ENCODE measurements at regions not wholly inside any gene's neighbourhood (a gene's known extent, or its start where the extent isn't known, plus 50 kb on each side); places are given as distances from the start of the nearest gene placed in this dataset.
A peak's percentile ranks its signal among the peaks of the same experiment; 100 is the strongest.
"Not testable (repeated sequence)": the region's sequence is repeated elsewhere in the genome, so short reads cannot be mapped to it uniquely, and the experiment has no call there.

- no peak overlapping the region for H3K27ac Mint-ChIP-seq
Measured at GRCh38 chr14:103221781-103222358, 98.6 kb downstream of the TNFAIP2 start.

GRCh38 chr14:103223818-103224352 lies 100.6 kb downstream of the TNFAIP2 start:
- H3K9me3 Mint-ChIP-seq: no peaks in the 10 kb centered on the region
- DNase-seq (ENCODE audit: low spot score in 2 of 2) (no peak), ATAC-seq (no peak)
- no peak overlapping the region for H3K27ac Mint-ChIP-seq
- H3K36me3 Mint-ChIP-seq: no peaks in the 10 kb centered on the region

More at GRCh38 chr14:103221781-103222358, 98.6 kb downstream of the TNFAIP2 start:
- Mint-ChIP-seq H3K36me3 (no peaks in the 10 kb centered on the region), H3K9me3 (peaks cover 0 to 4% of the 10 kb centered on the region in 2 donors)
- ATAC-seq: no peak
- no peak for DNase-seq (ENCODE audit: low spot score in 2 of 2)

DNA sequence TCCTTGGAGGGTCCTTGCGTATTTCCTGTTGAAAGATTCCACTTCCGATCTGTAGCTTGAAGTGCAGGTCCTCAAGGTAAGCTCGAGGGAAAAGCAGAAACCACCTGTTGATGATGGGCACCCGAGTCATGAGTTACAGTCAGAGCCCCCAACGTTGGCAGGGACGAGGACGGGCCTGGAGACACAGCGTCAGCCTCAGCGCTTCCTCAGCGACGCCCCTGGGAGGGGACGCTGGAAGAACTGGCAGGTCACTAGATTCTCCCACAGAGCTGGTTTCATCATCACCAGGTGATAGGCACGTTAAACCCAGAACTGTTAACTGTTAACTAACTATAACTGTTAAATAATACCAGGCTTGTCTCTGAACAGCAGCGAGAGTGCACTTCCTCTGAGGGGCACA lies 101.8 kb downstream of the TNFAIP2 start:
- no peaks in the 10 kb centered on the region for H3K36me3 Mint-ChIP-seq
- no peak for ATAC-seq

GRCh38 chr14:103225476-103225875 lies 102.2 kb downstream of the TNFAIP2 start:
- H3K9me3 Mint-ChIP-seq: no peaks in the 10 kb centered on the region
- no peak overlapping the region for H3K27ac Mint-ChIP-seq
- DNase-seq (ENCODE audit: low spot score in 2 of 2) (no peak), ATAC-seq (no peak)
- no peaks in the 10 kb centered on the region for H3K36me3 Mint-ChIP-seq

More for the DNA sequence above, 101.8 kb downstream of the TNFAIP2 start:
- no peak for DNase-seq (ENCODE audit: low spot score in 2 of 2)
- no peak overlapping the region for H3K27ac Mint-ChIP-seq
- no peaks in the 10 kb centered on the region for H3K9me3 Mint-ChIP-seq

GRCh38 chr14:103227094-103227768 lies 104.0 kb downstream of the TNFAIP2 start:
- Mint-ChIP-seq H3K9me3 (no peaks in the 10 kb centered on the region), H3K27ac (peak overlapping the region in 1 of 2 donors; percentile 17), H3K36me3 (no peaks in the 10 kb centered on the region)
- DNase-seq (ENCODE audit: low spot score in 2 of 2) (no peak), ATAC-seq (no peak)

DNA sequence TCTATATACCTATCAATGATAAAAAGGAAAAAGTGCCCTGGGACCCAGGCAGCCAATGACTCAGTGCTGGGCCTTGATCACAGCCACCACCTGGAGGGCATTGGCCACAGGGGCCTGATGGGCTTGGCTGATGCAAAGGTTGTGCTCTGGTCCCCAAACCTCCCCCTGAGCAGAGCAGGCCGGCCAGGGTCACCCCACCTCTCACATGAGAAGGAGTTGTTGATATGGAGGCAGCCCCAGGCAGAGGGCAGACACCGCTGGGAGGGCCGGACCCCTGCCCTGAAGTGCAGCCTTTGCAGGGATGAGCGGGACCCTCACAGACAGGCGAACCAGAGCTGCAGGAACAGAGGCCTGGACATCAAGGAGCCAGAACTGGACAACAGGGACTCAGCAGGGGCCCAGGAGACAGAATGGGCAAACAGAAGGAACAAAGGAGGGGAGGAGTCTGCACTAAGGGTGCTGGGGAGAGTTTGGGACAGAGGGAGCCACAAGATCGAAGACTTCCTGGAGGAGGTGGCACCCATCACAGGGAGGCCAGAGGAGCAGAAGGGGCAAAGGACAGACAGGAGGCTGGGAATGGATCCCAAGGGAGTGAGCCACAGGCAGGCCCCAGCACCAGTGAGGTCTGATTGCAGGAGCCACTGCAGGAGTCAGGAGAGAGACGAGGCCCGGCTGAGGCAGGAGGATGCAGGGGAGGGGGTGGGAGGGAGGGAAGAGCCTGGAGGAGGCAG lies 105.0 kb downstream of the TNFAIP2 start:
- no peaks in the 10 kb centered on the region for H3K9me3 Mint-ChIP-seq
- DNase-seq (ENCODE audit: low spot score in 2 of 2): no peak
- no peaks in the 10 kb centered on the region for H3K36me3 Mint-ChIP-seq
- no peak for ATAC-seq
- no peak overlapping the region for H3K27ac Mint-ChIP-seq

GRCh38 chr14:103228866-103229265 lies 105.2 kb upstream of the EIF5 start:
- Mint-ChIP-seq H3K9me3 (no peaks in the 10 kb centered on the region), H3K27ac (no peak overlapping the region), H3K36me3 (no peaks in the 10 kb centered on the region)
- DNase-seq (ENCODE audit: low spot score in 2 of 2) (no peak), ATAC-seq (no peak)

- ATAC-seq (no peak), DNase-seq (ENCODE audit: low spot score in 2 of 2) (no peak)
- Mint-ChIP-seq H3K27ac (no peak overlapping the region), H3K9me3 (no peaks in the 10 kb centered on the region), H3K36me3 (no peaks in the 10 kb centered on the region)
Measured at GRCh38 chr14:103230021-103230420, 104.0 kb upstream of the EIF5 start.

- H3K9me3 Mint-ChIP-seq: peaks cover 0 to under 1% of the 10 kb centered on the region in 2 donors
- peaks cover 0 to 6% of the 10 kb centered on the region in 2 donors for H3K36me3 Mint-ChIP-seq
- H3K27ac Mint-ChIP-seq: no peak overlapping the region
- ATAC-seq: no peak
- DNase-seq (ENCODE audit: low spot score in 2 of 2): no peak
Measured at GRCh38 chr14:103230658-103231334, 103.2 kb upstream of the EIF5 start.

DNA sequence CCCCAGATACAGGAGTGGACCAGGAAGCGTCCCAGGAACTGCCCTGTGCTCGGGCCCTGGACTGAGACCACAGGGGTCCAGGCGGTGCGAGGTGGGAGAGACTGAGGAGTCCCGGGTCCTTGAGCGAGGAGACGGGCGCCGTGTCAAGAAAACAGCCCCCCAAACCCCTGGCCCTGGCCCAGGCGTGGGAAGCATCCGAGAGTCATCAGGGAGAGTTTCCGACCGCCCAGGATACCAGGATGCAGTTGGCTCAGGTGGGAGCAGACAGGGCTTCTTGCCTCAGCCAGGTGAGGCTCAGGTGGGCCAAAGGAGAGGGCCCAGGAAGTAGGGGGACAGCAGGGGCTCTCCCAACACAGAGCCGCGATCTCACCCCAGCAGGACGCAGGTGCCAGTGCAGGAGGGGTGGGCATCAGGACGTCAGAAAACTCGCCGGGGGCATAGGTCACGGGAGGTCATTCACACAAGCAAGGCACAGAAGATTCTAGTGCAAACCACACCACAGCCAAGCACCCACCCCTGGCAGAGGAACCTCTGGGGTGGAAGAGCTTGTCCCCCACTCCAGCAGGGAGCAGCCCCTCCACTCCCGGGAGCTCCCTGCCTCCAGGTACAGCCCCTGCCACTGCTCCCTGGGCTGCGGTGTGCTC lies 102.5 kb upstream of the EIF5 start:
- Mint-ChIP-seq H3K27ac (no peak overlapping the region), H3K36me3 (peaks cover 0 to 9% of the 10 kb centered on the region in 2 donors), H3K9me3 (peaks cover 0 to 5% of the 10 kb centered on the region in 2 donors)
- no peak for DNase-seq (ENCODE audit: low spot score in 2 of 2)
- ATAC-seq: no peak

- peaks cover 0 to 5% of the 10 kb centered on the region in 2 donors for H3K9me3 Mint-ChIP-seq
- ATAC-seq: no peak
- H3K36me3 Mint-ChIP-seq: peaks cover under 1 to 9% of the 10 kb centered on the region in 2 donors
- no peak overlapping the region for H3K27ac Mint-ChIP-seq
- no peak for DNase-seq (ENCODE audit: low spot score in 2 of 2)
Measured at GRCh38 chr14:103232031-103232808, 101.8 kb upstream of the EIF5 start.

DNA sequence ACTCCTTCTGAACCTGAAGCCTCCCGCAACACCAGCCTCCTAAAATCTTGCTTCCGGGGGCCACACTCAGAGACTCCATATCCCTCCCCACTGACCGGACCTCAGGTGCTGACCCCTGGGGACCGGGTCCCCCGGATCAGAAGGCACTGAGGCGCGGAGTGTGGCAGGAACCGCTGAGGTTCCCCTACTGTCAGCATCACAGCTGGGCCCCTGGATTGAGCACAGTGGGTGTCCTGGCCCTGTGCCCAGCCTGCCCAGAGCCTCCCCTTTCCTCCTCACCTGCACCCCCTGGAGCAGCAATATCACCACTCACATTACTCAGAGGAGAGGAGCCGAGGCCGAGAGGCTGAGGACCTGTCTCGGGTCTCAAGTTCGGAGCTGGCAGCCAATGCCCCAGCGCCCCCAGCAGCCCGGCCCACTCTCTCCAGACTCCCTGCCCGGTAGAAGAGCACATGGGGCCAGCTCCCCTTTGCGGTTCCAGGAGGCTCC lies 101.2 kb upstream of the EIF5 start:
- Mint-ChIP-seq H3K36me3 (peaks cover 7 to 16% of the 10 kb centered on the region in 2 donors), H3K27ac (no peak overlapping the region), H3K9me3 (peaks cover under 1 to 5% of the 10 kb centered on the region in 2 donors)
- DNase-seq (ENCODE audit: low spot score in 2 of 2): no peak
- ATAC-seq: no peak

DNA sequence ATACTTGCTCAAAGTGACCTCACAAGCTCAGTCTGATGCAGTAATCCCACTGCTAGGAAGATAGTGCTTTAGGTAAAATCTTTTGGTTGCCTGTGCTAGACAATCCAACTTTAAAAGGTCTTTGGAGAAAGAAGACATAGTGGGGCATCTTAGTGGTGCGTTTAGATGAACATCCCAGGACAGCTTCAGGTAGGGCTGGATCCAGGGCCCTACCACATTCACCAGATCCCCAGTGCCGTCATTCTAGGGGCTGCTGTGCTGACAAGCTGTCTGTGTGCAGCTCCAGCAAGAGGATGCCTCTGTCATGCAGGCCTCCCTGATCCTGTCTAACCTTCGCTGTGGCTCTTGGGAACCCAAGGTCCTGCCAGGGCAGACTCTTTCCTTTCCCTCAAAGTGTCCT lies 100.7 kb upstream of the EIF5 start:
- Mint-ChIP-seq H3K27ac (no peak overlapping the region), H3K9me3 (peaks cover 5 to 8% of the 10 kb centered on the region in 2 donors), H3K36me3 (peaks cover 12 to 20% of the 10 kb centered on the region in 2 donors)
- DNase-seq (ENCODE audit: low spot score in 2 of 2) (no peak), ATAC-seq (no peak)

DNA sequence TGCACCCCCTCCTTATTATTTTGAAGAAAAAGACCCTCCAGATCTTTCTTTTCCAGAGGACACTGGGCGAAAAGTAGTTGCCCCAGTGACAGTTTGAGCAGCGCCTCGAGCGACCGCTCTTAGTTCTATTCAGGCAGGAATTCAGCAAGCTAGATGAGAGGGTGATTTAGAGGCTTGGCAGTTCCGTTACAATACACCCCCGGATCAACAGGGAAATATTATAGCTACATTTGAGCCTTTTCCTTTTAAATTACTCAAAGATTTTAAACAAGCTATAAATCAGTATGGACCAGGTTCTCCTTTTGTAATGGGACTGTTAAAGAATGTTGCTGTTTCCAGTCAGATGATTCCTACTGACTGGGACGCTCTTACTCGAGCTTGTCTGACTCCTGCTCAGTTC lies 99.2 kb upstream of the EIF5 start:
- peaks cover 23 to 28% of the 10 kb centered on the region in 2 donors for H3K36me3 Mint-ChIP-seq
- not testable (repeated sequence) for ATAC-seq; DNase-seq (ENCODE audit: low spot score in 2 of 2); H3K27ac Mint-ChIP-seq
- peaks cover 13 to 17% of the 10 kb centered on the region in 2 donors for H3K9me3 Mint-ChIP-seq

DNA sequence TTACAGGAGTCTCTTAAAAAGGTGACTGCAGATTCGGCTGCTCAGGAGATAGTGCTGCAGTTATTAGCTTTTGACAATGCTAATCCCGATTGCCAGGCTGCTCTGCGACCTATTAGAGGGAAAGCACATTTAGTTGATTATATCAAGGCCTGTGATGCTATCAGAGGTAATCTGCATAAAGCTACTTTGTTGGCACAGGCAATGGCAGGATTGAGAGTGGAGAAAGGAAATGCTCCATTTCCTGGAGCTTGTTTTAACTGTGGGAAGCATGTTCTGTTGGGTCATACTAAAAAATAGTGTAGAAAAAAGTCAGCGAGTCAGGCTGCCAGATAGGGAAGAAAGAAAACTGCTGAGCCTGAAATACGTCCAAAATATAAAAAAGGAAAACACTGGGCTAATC lies 98.5 kb upstream of the EIF5 start:
- ATAC-seq; H3K27ac Mint-ChIP-seq; DNase-seq (ENCODE audit: low spot score in 2 of 2): not testable (repeated sequence)
- Mint-ChIP-seq H3K36me3 (peaks cover 23 to 28% of the 10 kb centered on the region in 2 donors), H3K9me3 (peaks cover 13 to 17% of the 10 kb centered on the region in 2 donors)
